Ishikawa (cell line): ENCODE measurements at regions not wholly inside any gene's neighbourhood (a gene's known extent, or its start where the extent isn't known, plus 50 kb on each side); places are given as distances from the start of the nearest gene placed in this dataset.

Experiments used
- CEBPB ChIP-seq: IDR thresholded peaks from 2 replicates; pipeline ENCODE4 v1.6.1; 2012
- EP300 ChIP-seq: IDR thresholded peaks from 2 replicates; pipeline ENCODE4 v1.6.1; 2012; ENCODE audit warnings: borderline replicate concordance
- TAF1 ChIP-seq: IDR thresholded peaks from 2 replicates; pipeline ENCODE4 v1.6.1; 2012; ENCODE audit warnings: low read depth, mild to moderate bottlenecking
- TEAD4 ChIP-seq: IDR thresholded peaks from 2 replicates; pipeline ENCODE4 v1.6.1; 2012
- YY1 ChIP-seq: IDR thresholded peaks from 2 replicates; pipeline ENCODE4 v1.6.1; 2012; ENCODE audit warnings: low read depth
- TF ChIP-seq, protein P1 (sequence below): IDR thresholded peaks from 2 replicates; pipeline ENCODE4 v1.6.1; 2012

DNA sequence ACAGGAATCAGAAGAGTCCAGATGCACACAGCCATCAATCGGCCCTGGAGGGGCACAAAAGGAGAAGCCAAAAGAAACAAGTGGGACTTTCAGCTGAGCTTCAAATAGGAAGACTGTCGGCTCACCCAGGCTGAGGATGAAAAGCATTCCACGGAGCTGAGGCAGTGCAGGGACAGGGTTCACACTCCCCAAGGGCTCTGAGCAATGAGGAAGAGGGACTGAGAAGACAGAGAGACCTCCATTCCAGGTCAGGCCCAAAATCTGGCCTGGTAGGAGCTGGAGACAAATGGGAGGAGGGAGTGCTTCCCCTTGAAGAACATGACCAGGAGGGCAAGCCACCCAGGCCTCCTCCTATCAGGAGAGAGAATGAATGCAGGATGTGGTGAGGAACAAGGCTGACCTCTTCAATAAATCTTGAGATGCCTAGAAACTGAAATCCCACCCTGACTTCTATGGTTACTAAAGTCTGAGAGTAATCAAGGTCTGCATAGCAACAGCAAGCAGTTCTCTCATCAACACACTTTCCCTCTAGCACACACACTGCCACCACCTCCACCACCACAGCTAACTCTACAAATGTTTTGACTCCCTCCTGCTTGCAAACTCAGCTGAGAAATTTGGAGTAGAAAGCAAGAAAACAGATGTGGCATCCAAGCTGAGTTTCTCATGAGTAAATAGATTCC, 434.4 kb downstream of the TNS1 start:
- no peak for TF ChIP-seq EP300
- TF ChIP-seq, protein P1, sequence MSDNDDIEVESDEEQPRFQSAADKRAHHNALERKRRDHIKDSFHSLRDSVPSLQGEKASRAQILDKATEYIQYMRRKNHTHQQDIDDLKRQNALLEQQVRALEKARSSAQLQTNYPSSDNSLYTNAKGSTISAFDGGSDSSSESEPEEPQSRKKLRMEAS: no peak
- no peak for TF ChIP-seq YY1
- no peak for TF ChIP-seq TEAD4
- no peak for TF ChIP-seq TAF1
- TF ChIP-seq CEBPB: no peak
